Stomach smooth muscle (tissue), 2 donors: ENCODE measurements at regions not wholly inside any gene's neighbourhood (a gene's known extent, or its start where the extent isn't known, plus 50 kb on each side); places are given as distances from the start of the nearest gene placed in this dataset.

Experiments
- H3K27ac ChIP-seq: one replicate; pipeline ENCODE4 v1.7.0; 2013; ENCODE audit warnings: mild to moderate bottlenecking, low read length, inconsistent platforms
- H3K27me3 ChIP-seq, 2 donors: one replicate each; pipeline ENCODE4 v1.7.0; 2013; ENCODE audit warnings: low read length in 2 of 2; ENCODE audit not compliant: insufficient read depth in 2 of 2, control insufficient read depth in 1 of 2
- H3K36me3 ChIP-seq, 2 donors: one replicate each; pipeline ENCODE4 v1.7.0; 2013; ENCODE audit warnings: low read length in 2 of 2; ENCODE audit not compliant: control insufficient read depth in 2 of 2, insufficient read depth in 2 of 2
- H3K4me1 ChIP-seq: one replicate; pipeline ENCODE4 v1.7.0; 2013; ENCODE audit warnings: low read length; ENCODE audit not compliant: control insufficient read depth, insufficient read depth
- H3K4me3 ChIP-seq, 2 donors: one replicate each; pipeline ENCODE4 v1.7.0; 2013; ENCODE audit warnings: low read length in 2 of 2
- H3K9ac ChIP-seq, 2 donors: one replicate each; pipeline ENCODE4 v1.7.0; 2013; ENCODE audit warnings: low read length in 2 of 2, mild to moderate bottlenecking in 1 of 2
- H3K9me3 ChIP-seq, 2 donors: one replicate each; pipeline ENCODE4 v1.7.0; 2013; ENCODE audit warnings: low read length in 2 of 2; ENCODE audit not compliant: control insufficient read depth in 2 of 2
- donor health status: healthy.
- donor health status: Pancreatic carcinoma.

DNA sequence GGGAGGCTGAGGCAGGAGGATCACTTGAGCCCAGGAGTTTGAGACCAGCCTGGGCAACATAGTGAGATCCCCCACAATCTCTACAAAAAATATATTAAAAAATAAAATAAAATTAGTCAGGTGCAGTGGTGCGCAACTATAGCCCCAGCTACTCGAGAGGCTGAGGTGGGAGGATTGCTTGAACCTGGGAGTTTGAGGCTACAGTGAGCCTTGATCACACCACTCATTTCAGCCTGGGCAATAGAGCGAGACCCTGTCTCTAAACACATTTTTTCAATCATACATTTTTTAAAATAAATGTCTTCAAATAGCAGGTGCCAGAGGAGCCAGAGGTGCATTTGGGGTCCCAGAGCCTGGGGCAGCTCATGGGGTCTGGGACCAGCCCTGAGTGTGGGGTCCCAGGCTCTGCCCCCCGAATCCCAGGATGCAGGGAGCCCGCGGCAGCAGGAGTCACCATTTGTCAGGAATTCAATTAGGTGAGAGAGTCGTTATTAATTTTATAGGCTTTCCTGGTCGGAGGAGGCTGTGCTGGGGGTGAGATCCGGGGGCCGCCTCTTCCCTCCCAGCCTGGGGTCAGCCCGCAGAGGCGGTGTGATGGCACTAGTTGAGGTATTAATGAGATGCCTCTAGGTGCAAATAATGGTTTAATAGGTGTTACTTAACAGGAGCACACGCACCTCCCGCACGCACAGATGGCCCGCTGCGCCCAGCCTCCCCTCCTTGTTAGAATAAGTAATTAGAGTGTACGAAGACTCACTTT lies 78.3 kb downstream of the MICALL2 start:
- Histone ChIP-seq H3K9me3 (no peaks in the 10 kb centered on the region), H3K4me3 (no peak overlapping the region), H3K36me3 (no peaks in the 10 kb centered on the region), H3K27me3 (peaks cover 26 to 33% of the 10 kb centered on the region in 2 donors), H3K4me1 (no peaks in the 10 kb centered on the region), H3K9ac (no peak overlapping the region), H3K27ac (no peak overlapping the region)

DNA sequence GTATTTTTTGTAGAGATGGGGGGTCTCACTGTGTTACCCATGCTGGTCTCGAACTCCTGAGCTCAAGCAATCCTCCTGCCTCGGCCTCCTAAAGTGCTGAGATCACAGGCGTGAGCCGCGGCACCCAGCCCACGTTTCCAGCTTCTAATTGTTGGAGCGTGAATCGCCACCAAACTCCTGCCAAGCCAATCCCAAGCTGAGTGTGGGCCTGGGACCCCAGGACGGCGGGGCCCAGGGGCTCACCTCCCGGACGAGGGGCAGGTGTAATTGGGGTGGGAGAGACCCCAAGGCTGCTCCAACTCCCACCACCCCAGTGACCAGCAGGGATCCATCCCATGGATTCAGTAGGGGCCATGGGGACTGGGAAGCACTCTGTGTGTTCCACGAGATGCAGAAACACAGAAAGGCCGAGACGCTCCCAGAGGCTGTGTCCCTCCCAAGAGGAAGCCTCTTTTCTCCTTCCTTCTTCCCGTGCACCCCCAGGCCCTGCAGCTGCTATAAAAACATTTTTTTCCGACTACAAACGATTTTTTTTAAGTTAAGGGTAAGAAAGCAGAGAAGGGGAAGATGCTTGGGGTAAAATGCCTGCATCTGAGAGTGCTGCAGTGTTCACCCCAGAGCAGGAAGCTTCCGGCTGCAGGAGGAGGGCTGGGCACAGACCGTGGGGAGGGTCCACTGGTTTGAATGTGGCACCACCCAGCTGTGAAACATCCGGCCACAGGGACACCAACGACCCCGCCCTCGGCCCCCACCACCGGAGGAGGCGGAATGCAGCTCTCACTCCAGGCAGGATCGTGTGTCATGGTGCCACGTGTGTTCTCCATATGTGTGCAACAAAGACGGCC lies 76.5 kb downstream of the MICALL2 start:
- Histone ChIP-seq H3K4me1 (no peaks in the 10 kb centered on the region), H3K9me3 (no peaks in the 10 kb centered on the region), H3K27me3 (peaks cover 25% of the 10 kb centered on the region in 2 donors), H3K9ac (no peak overlapping the region), H3K36me3 (no peaks in the 10 kb centered on the region), H3K4me3 (no peak overlapping the region), H3K27ac (no peak overlapping the region)

- no peak overlapping the region for H3K9ac ChIP-seq
- peaks cover 23 to 25% of the 10 kb centered on the region in 2 donors for H3K27me3 ChIP-seq
Observed at GRCh38 chr7:1383398-1384112, 75.7 kb downstream of the MICALL2 start.

GRCh38 chr7:1384113-1384415 lies 75.2 kb downstream of the MICALL2 start:
- H3K4me1 ChIP-seq = no peaks in the 10 kb centered on the region
- H3K36me3 ChIP-seq = no peaks in the 10 kb centered on the region
- no peak overlapping the region for H3K9ac ChIP-seq
- no peaks in the 10 kb centered on the region for H3K9me3 ChIP-seq
- no peak overlapping the region for H3K4me3 ChIP-seq
- H3K27me3 ChIP-seq = peaks cover 18 to 27% of the 10 kb centered on the region in 2 donors
- no peak overlapping the region for H3K27ac ChIP-seq

More at GRCh38 chr7:1383398-1384112, 75.7 kb downstream of the MICALL2 start:
- no peak overlapping the region for H3K4me3 ChIP-seq
- no peaks in the 10 kb centered on the region for H3K4me1 ChIP-seq
- H3K9me3 ChIP-seq = no peaks in the 10 kb centered on the region
- no peaks in the 10 kb centered on the region for H3K36me3 ChIP-seq
- no peak overlapping the region for H3K27ac ChIP-seq
